ENCODE measurements at regions not wholly inside any gene's neighbourhood (a gene's known extent, or its start where the extent isn't known, plus 50 kb on each side); places are given as distances from the start of the nearest gene placed in this dataset.

GRCh38 chr10:20948686-20949327, 51.7 kb upstream of the NEBL start:
- no peak for DNase-seq (ENCODE audit: low read depth)
